ENCODE measurements at regions not wholly inside any gene's neighbourhood (a gene's known extent, or its start where the extent isn't known, plus 50 kb on each side); places are given as distances from the start of the nearest gene placed in this dataset.

GRCh38 chrX:114166601-114167000 is 417.3 kb upstream of the HTR2C start (continued):
- TF ChIP-seq, protein P1, sequence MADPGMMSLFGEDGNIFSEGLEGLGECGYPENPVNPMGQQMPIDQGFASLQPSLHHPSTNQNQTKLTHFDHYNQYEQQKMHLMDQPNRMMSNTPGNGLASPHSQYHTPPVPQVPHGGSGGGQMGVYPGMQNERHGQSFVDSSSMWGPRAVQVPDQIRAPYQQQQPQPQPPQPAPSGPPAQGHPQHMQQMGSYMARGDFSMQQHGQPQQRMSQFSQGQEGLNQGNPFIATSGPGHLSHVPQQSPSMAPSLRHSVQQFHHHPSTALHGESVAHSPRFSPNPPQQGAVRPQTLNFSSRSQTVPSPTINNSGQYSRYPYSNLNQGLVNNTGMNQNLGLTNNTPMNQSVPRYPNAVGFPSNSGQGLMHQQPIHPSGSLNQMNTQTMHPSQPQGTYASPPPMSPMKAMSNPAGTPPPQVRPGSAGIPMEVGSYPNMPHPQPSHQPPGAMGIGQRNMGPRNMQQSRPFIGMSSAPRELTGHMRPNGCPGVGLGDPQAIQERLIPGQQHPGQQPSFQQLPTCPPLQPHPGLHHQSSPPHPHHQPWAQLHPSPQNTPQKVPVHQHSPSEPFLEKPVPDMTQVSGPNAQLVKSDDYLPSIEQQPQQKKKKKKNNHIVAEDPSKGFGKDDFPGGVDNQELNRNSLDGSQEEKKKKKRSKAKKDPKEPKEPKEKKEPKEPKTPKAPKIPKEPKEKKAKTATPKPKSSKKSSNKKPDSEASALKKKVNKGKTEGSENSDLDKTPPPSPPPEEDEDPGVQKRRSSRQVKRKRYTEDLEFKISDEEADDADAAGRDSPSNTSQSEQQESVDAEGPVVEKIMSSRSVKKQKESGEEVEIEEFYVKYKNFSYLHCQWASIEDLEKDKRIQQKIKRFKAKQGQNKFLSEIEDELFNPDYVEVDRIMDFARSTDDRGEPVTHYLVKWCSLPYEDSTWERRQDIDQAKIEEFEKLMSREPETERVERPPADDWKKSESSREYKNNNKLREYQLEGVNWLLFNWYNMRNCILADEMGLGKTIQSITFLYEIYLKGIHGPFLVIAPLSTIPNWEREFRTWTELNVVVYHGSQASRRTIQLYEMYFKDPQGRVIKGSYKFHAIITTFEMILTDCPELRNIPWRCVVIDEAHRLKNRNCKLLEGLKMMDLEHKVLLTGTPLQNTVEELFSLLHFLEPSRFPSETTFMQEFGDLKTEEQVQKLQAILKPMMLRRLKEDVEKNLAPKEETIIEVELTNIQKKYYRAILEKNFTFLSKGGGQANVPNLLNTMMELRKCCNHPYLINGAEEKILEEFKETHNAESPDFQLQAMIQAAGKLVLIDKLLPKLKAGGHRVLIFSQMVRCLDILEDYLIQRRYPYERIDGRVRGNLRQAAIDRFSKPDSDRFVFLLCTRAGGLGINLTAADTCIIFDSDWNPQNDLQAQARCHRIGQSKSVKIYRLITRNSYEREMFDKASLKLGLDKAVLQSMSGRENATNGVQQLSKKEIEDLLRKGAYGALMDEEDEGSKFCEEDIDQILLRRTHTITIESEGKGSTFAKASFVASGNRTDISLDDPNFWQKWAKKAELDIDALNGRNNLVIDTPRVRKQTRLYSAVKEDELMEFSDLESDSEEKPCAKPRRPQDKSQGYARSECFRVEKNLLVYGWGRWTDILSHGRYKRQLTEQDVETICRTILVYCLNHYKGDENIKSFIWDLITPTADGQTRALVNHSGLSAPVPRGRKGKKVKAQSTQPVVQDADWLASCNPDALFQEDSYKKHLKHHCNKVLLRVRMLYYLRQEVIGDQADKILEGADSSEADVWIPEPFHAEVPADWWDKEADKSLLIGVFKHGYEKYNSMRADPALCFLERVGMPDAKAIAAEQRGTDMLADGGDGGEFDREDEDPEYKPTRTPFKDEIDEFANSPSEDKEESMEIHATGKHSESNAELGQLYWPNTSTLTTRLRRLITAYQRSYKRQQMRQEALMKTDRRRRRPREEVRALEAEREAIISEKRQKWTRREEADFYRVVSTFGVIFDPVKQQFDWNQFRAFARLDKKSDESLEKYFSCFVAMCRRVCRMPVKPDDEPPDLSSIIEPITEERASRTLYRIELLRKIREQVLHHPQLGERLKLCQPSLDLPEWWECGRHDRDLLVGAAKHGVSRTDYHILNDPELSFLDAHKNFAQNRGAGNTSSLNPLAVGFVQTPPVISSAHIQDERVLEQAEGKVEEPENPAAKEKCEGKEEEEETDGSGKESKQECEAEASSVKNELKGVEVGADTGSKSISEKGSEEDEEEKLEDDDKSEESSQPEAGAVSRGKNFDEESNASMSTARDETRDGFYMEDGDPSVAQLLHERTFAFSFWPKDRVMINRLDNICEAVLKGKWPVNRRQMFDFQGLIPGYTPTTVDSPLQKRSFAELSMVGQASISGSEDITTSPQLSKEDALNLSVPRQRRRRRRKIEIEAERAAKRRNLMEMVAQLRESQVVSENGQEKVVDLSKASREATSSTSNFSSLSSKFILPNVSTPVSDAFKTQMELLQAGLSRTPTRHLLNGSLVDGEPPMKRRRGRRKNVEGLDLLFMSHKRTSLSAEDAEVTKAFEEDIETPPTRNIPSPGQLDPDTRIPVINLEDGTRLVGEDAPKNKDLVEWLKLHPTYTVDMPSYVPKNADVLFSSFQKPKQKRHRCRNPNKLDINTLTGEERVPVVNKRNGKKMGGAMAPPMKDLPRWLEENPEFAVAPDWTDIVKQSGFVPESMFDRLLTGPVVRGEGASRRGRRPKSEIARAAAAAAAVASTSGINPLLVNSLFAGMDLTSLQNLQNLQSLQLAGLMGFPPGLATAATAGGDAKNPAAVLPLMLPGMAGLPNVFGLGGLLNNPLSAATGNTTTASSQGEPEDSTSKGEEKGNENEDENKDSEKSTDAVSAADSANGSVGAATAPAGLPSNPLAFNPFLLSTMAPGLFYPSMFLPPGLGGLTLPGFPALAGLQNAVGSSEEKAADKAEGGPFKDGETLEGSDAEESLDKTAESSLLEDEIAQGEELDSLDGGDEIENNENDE (IDR thresholded peaks at IDR 0.05; ENCODE audit: insufficient replicate concordance, low read length) = no peak
- TF ChIP-seq CBX8 (IDR thresholded peaks at IDR 0.05; ENCODE audit: borderline replicate concordance, low read depth, low read length) = no peak
